Kidney (tissue), 13 donors: ENCODE measurements at regions not wholly inside any gene's neighbourhood (a gene's known extent, or its start where the extent isn't known, plus 50 kb on each side); places are given as distances from the start of the nearest gene placed in this dataset.

Experiments
- DNase-seq, 5 donors: peaks; one replicate each; pipeline ENCODE4 v3.0.0-alpha.2; 2013 to 2020
- FAIRE-seq: peaks from 2 replicates; lab custom pipeline; 2012; peaks lifted over from hg19 to GRCh38; lab: Jason Lieb, UNC
- H3K27ac ChIP-seq, 2 donors: one replicate each; pipeline ENCODE4 v1.7.0; 2013; ENCODE audit warnings: low read depth in 2 of 2, low read length in 2 of 2, inconsistent platforms in 1 of 2
- H3K27me3 ChIP-seq: one replicate; pipeline ENCODE4 v1.7.1; 2013; ENCODE audit warnings: low read length, inconsistent platforms; ENCODE audit not compliant: control insufficient read depth, insufficient read depth
- H3K36me3 ChIP-seq, 3 donors: one replicate each; pipeline versions ENCODE4 v1.7.0 to v1.7.1; 2013; ENCODE audit warnings: low read length in 3 of 3, control low read depth in 1 of 3, inconsistent platforms in 1 of 3; ENCODE audit not compliant: insufficient read depth in 3 of 3, control insufficient read depth in 2 of 3
- H3K4me1 ChIP-seq, 3 donors: one replicate each; pipeline versions ENCODE4 v1.7.0 to v1.7.1; 2013; ENCODE audit warnings: low read length in 3 of 3, inconsistent platforms in 1 of 3, low read depth in 1 of 3; ENCODE audit not compliant: control insufficient read depth in 2 of 3, insufficient read depth in 2 of 3
- H3K4me3 ChIP-seq, 3 donors: one replicate each; pipeline versions ENCODE4 v1.7.0 to v1.8.1; 2013; ENCODE audit warnings: low read length in 3 of 3, control low read depth in 1 of 3, inconsistent platforms in 1 of 3
- H3K9ac ChIP-seq, 3 donors: one replicate each; pipeline versions ENCODE4 v1.7.0 to v1.7.1; 2013; ENCODE audit warnings: low read length in 3 of 3, control low read depth in 1 of 3, inconsistent platforms in 1 of 3
- H3K9me3 ChIP-seq, 3 donors: one replicate each; pipeline versions ENCODE4 v1.7.0 to v1.7.1; 2013; ENCODE audit warnings: low read length in 3 of 3, control low read depth in 1 of 3, inconsistent platforms in 1 of 3; ENCODE audit not compliant: control insufficient read depth in 2 of 3, insufficient read depth in 1 of 3
- CTCF ChIP-seq: IDR thresholded peaks from 3 replicates; pipeline ENCODE4 v1.5.1; 2012; ENCODE audit warnings: mild to moderate bottlenecking, moderate library complexity, borderline replicate concordance; ENCODE audit not compliant: insufficient read depth; ENCODE audit errors: extremely low read depth
- intact Hi-C: fragments of 100-400 bp; cut with DNase I; formaldehyde crosslinking; loops from one replicate; pipeline ENCODE4 v1.11.1; 2022
- donor health status: control.
- donor health status: control.
- donor health status: control.
- donor health status: control.
- donor health status: control.
- donor health status: DM: yes; HTN: yes; CAD: no.
- donor health status: Normal renal cell carcinoma (clear cell type).

GRCh38 chr1:218959784-218960183, 213.9 kb upstream of the LYPLAL1 start:
- H3K4me1 ChIP-seq = no peaks in the 10 kb centered on the region
- no peak for FAIRE-seq
- intact Hi-C loops = no loop called here

GRCh38 chr1:218964471-218965185, 209.1 kb upstream of the LYPLAL1 start:
- DNase-seq (no peak), FAIRE-seq (no peak)
- no peak overlapping the region for H3K27ac ChIP-seq
- H3K9ac ChIP-seq = no peak overlapping the region
- intact Hi-C loops = no loop called here
- no peaks in the 10 kb centered on the region for H3K27me3 ChIP-seq
- H3K9me3 ChIP-seq = no peaks in the 10 kb centered on the region
- no peak for TF ChIP-seq CTCF
- H3K36me3 ChIP-seq = no peaks in the 10 kb centered on the region
- H3K4me3 ChIP-seq = no peak overlapping the region
- no peaks in the 10 kb centered on the region for H3K4me1 ChIP-seq

More at GRCh38 chr1:218959784-218960183, 213.9 kb upstream of the LYPLAL1 start:
- Histone ChIP-seq H3K9me3 (no peaks in the 10 kb centered on the region), H3K27ac (no peak overlapping the region), H3K9ac (no peak overlapping the region), H3K36me3 (no peaks in the 10 kb centered on the region), H3K27me3 (no peaks in the 10 kb centered on the region), H3K4me3 (no peak overlapping the region)
- DNase-seq = peak in 2 of 5 donors; percentile 5 to 11
- no peak for TF ChIP-seq CTCF

GRCh38 chr1:218965821-218966220, 207.9 kb upstream of the LYPLAL1 start:
- no peaks in the 10 kb centered on the region for H3K4me1 ChIP-seq
- no peaks in the 10 kb centered on the region for H3K36me3 ChIP-seq
- H3K4me3 ChIP-seq = no peak overlapping the region
- H3K9ac ChIP-seq = no peak overlapping the region
- FAIRE-seq = no peak
- DNase-seq = no peak
- H3K27me3 ChIP-seq = no peaks in the 10 kb centered on the region
- H3K9me3 ChIP-seq = no peaks in the 10 kb centered on the region
- H3K27ac ChIP-seq = no peak overlapping the region
- no peak for TF ChIP-seq CTCF
- intact Hi-C loops = no loop called here
